Prostate gland (tissue), 2 donors: ENCODE measurements at regions not wholly inside any gene's neighbourhood (a gene's known extent, or its start where the extent isn't known, plus 50 kb on each side); places are given as distances from the start of the nearest gene placed in this dataset.

Source experiments
- DNase-seq: peaks from one replicate; pipeline ENCODE4 v3.0.0-alpha.2; 2019; ENCODE audit warnings: low spot score
- H3K27ac ChIP-seq, 2 donors: fragments of 200-600 bp; sonication (generic); 2 replicates each; pipeline ENCODE4 v1.5.1; 2017 to 2019
- H3K27me3 ChIP-seq: fragments of 200-600 bp; sonication (generic); replicated peaks from 2 replicates; pipeline ENCODE4 v1.5.1; 2019; ENCODE audit not compliant: insufficient read depth
- H3K36me3 ChIP-seq, 2 donors: fragments of 200-600 bp; sonication (generic); 1 replicate in 1 of 2; 2 replicates in 1 of 2; pipeline versions ENCODE4 v1.5.1 to v1.8.1; 2017 to 2019
- H3K4me1 ChIP-seq: fragments of 200-600 bp; sonication (generic); replicated peaks from 2 replicates; pipeline ENCODE4 v1.5.1; 2019
- H3K4me3 ChIP-seq, 2 donors: fragments of 200-600 bp; sonication (generic); 2 replicates each; pipeline ENCODE4 v1.5.1; 2017 to 2019
- H3K9me3 ChIP-seq: fragments of 200-600 bp; sonication (generic); 2 replicates; pipeline ENCODE4 v1.5.1; 2017
- CTCF ChIP-seq, 4 experiments: fragments of 200-600 bp in 2 of 4; fragments of 450-650 bp in 2 of 4; sonication (generic) in 2 of 4; IDR thresholded peaks; 1 replicate in 3 of 4; 2 replicates in 1 of 4; pipeline ENCODE4 v1.5.1; 2016 to 2019; ENCODE audit warnings: antibody characterized with exemption in 4 of 4, mild to moderate bottlenecking in 2 of 4, moderate library complexity in 2 of 4
- POLR2A ChIP-seq: fragments of 450-650 bp; IDR thresholded peaks from one replicate; pipeline ENCODE4 v1.6.1; 2016; ENCODE audit warnings: antibody characterized with exemption, mild to moderate bottlenecking
- POLR2AphosphoS5 ChIP-seq: sonication (generic); formaldehyde crosslinking; IDR thresholded peaks from one replicate; pipeline ENCODE4 v1.6.1; 2017; ENCODE audit warnings: antibody characterized with exemption
- WGBS: methylation state at CpG from one replicate; pipeline ENCODE4 v1.1.5; 2018; 5-methylcytosine and 5-hydroxymethylcytosine counted together
- intact Hi-C: fragments of 100-400 bp; cut with DNase I; formaldehyde crosslinking; loops from one replicate; pipeline ENCODE4 v1.14.2; 2022

DNA sequence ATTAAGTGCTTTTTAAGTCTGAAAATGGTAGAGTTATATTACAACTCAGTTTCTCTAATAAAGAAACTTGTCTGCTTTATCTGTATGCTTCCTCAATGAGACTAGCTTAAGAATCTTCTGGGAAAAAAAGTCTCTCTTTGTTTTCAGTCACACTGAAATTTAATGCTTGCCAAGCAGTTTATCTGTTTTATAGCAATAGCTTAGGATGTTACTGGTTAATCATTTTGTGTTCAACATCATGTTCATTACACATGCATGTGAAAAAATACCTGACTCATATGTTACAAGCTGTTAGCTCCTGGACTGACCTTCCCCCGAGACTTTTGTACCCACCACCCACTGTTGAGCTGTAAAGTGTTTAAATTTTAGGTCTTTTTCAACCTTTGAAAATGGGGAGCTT, 706.2 kb upstream of the CBLB start:
- H3K27ac ChIP-seq = no peak overlapping the region
- H3K36me3 ChIP-seq = no peaks in the 10 kb centered on the region
- TF ChIP-seq POLR2AphosphoS5 = no peak
- TF ChIP-seq CTCF (IDR thresholded peaks at IDR 0.05) = no peak
- TF ChIP-seq POLR2A = no peak
- WGBS = 67% methylated on average over 1 of the region's 1 CpG
- intact Hi-C loops = no loop called here
- H3K27me3 ChIP-seq = no peaks in the 10 kb centered on the region
- H3K4me1 ChIP-seq = no peaks in the 10 kb centered on the region
- no peak overlapping the region for H3K4me3 ChIP-seq
- DNase-seq = no peak
- H3K9me3 ChIP-seq = no peaks in the 10 kb centered on the region

DNA sequence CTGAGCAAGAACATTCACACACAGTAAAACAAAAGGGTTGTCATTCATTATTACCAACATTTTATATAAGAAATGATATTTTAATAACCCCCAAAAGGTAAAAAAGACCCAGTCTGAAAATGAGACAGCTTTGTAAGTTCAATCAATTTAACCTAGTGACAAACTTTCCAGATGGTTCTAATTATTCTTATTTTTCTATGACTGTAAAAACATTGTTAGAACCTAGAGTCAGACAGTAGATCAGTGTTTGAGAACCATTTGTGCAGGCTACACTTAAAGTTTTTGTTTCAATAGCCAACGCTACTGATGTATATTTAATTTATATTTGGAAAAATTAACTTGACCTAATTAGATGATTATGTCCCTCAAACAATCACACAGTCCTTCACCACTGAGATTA, 708.4 kb upstream of the CBLB start:
- Histone ChIP-seq H3K4me3 (no peak overlapping the region), H3K9me3 (no peaks in the 10 kb centered on the region), H3K36me3 (no peaks in the 10 kb centered on the region), H3K27ac (no peak overlapping the region), H3K4me1 (no peaks in the 10 kb centered on the region), H3K27me3 (no peaks in the 10 kb centered on the region)
- TF ChIP-seq CTCF (IDR thresholded peaks at IDR 0.05) (no peak), POLR2AphosphoS5 (no peak), POLR2A (no peak)
- intact Hi-C loops = no loop called here
- no peak for DNase-seq
- 91% methylated on average over 1 of the region's 1 CpG for WGBS

DNA sequence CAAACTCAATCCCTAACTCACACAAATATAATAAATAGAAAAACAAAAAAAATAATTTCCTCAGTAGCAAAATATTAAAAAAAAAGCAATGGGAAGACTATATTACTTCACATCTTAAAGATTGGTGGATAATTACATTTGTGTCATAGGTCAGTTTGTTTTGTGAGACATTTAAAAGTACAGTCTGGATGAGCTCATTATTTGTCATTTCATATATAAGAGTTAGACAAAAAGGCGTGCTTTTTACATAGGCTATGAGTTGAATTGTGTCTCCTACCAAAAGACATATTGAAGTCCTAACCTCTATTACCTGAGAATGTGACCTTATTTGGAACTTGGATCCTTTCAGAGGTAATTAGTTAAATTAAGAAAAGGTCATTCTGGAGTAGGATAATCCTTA, 710.1 kb upstream of the CBLB start:
- TF ChIP-seq POLR2AphosphoS5 = no peak
- no peak for TF ChIP-seq POLR2A
- TF ChIP-seq CTCF (IDR thresholded peaks at IDR 0.05) = no peak
- Histone ChIP-seq H3K9me3 (no peaks in the 10 kb centered on the region), H3K4me3 (no peak overlapping the region), H3K36me3 (no peaks in the 10 kb centered on the region), H3K27me3 (no peaks in the 10 kb centered on the region), H3K4me1 (no peaks in the 10 kb centered on the region), H3K27ac (no peak overlapping the region)
- 50% methylated on average over 1 of the region's 1 CpG for WGBS
- intact Hi-C loops = no loop called here
- no peak for DNase-seq

GRCh38 chr3:106582151-106582550, 713.3 kb upstream of the CBLB start:
- Histone ChIP-seq H3K4me3 (no peak overlapping the region), H3K27ac (no peak overlapping the region), H3K9me3 (no peaks in the 10 kb centered on the region), H3K27me3 (no peaks in the 10 kb centered on the region), H3K36me3 (no peaks in the 10 kb centered on the region), H3K4me1 (no peaks in the 10 kb centered on the region)
- intact Hi-C loops = no loop called here
- 80% methylated on average over 3 of the region's 3 CpGs for WGBS
- no peak for TF ChIP-seq POLR2A
- TF ChIP-seq CTCF (IDR thresholded peaks at IDR 0.05) = no peak
- no peak for TF ChIP-seq POLR2AphosphoS5
- no peak for DNase-seq

GRCh38 chr3:106587551-106587950, 718.7 kb upstream of the CBLB start:
- no peak for DNase-seq
- no peaks in the 10 kb centered on the region for H3K27me3 ChIP-seq
- H3K4me1 ChIP-seq = no peaks in the 10 kb centered on the region
- H3K9me3 ChIP-seq = no peaks in the 10 kb centered on the region
- TF ChIP-seq CTCF (IDR thresholded peaks at IDR 0.05) (no peak), POLR2A (no peak), POLR2AphosphoS5 (no peak)
- H3K36me3 ChIP-seq = no peaks in the 10 kb centered on the region
- H3K27ac ChIP-seq = no peak overlapping the region
- H3K4me3 ChIP-seq = no peak overlapping the region
- intact Hi-C loops = no loop called here
- WGBS = 84% methylated on average over 6 of the region's 6 CpGs
